MV-4-11 (cell line): ENCODE measurements at regions not wholly inside any gene's neighbourhood (a gene's known extent, or its start where the extent isn't known, plus 50 kb on each side); places are given as distances from the start of the nearest gene placed in this dataset.
A peak's percentile ranks its signal among the peaks of the same experiment; 100 is the strongest.
"Not testable (repeated sequence)": the region's sequence is repeated elsewhere in the genome, so short reads cannot be mapped to it uniquely, and the experiment has no call there.

Experiments
- DNase-seq: peaks from one replicate; lab custom pipeline; 2025; lab: John Stamatoyannopoulos, UW

GRCh38 chr3:150242220-150242936 is 165.7 kb upstream of the TSC22D2 start:
- no peak for DNase-seq

- DNase-seq = no peak
These were observed 167.2 kb upstream of the TSC22D2 start for GRCh38 chr3:150240891-150241290.

GRCh38 chr3:150239766-150240165 is 168.3 kb upstream of the TSC22D2 start:
- no peak for DNase-seq

GRCh38 chr3:150238995-150239619 is 169.0 kb upstream of the TSC22D2 start:
- DNase-seq = no peak

DNA sequence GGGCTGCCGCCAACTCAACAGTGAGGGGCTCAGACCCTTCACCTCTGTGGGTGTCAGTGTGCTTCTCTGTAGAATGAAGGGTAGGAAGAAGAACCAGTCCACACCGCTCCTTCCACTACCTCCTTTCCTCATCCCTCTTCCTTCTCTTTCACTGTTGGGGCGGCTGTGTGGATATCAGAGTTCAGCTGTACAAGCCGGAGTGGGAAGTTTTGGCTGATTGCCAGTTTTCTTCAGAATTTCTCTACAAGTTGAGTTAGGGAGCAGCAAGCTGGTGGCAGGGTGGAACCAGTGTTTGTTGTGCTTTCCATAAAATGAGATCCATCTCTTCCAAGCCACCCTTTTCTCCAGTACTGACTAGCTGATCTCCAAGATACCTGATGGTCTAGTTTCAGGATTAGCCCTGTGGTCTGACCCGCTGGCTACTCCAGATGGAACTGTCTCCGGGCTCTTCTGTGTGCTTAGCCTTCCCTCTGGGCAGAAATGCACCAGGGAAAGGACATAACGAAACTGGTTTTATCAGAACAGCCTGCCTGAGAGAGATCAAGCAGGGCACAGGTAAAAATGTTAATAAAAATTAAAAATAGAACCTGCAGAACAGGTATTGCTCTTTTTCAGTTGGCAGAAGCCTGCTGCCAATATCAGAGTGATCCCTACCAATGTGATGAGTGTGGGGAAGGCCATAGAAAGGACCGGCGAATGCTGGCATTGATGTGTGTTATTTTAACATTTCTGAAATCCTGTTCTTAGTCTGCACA is 169.9 kb upstream of the TSC22D2 start:
- no peak for DNase-seq

DNA sequence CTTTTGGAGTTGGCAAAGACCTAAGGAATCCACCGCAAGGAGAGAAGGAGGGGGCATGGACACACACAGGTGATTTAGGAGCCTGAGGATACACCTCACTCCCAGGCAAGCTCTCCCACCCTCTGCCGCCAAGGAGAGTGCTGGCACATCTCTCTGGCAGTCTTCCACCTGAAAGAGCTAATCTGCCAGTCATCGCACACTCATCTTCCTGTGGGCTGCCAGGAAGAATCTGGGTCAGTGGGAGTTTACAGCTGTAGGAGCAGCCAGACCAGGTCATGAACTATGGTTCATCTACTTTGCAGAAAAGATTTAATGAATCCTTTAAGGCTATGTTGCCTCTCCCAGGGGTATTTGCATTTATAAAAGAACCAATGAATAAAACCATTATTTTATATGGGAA is 170.6 kb upstream of the TSC22D2 start:
- no peak for DNase-seq

DNA sequence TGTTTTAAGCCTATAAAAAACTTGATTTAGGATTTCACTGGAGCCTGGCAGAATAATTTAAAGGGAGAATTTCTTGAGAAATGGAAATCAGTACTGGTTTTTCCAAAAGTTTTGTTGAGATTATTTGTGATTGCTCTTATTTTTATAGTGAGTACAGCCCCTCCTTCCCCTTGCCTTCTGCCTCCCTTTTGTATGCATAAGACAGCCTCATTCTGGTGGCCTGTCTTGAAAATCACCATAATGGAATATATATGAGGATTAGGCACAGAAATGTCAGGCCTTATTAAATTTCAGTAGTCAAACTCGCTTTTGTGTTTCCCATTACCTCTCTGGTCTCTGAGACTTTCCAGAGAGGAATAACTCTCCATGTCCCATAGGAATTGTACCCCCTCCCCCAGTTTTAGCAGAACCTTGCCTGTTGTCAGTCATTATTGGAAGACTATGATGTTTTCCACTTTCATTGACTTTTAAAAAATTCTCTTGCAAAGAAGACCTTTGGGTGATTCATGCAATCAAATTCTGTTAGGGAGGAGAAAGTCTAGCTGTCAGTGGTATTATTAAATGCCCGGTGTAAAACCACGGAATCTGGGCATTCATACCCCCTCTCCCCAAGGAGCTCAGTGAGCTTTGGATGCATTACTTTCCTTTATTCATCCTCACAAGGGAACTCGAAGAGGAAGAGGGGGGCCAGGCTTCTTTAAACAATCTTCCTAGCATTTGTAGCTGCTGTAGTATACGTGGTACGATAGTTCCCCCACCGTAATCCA is 171.6 kb upstream of the TSC22D2 start:
- no peak for DNase-seq

- DNase-seq = no peak
These were observed 172.3 kb upstream of the TSC22D2 start for GRCh38 chr3:150235799-150236198.

DNA sequence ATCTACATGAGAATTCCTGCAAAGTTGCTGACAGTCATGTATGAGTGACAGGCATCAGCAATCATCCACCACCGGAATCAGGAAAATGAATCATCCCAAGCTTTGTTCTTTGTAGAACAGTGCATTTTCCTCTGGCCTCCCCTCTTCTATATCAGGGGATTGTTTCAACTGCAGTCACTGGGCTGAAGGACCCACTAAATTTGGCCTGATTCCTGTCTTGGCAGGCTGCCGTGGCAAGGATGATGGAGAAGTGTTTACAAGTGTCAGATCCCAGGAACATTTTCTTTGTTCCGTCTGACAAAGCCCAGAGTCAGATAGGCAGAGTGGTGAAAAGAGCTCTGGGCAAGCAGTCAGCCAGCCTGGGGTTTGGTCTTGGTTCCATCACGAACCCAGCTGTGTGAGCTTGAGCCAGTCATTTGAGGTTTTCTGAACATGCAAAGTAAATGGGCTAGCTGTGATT is 175.1 kb upstream of the TSC22D2 start:
- no peak for DNase-seq

DNA sequence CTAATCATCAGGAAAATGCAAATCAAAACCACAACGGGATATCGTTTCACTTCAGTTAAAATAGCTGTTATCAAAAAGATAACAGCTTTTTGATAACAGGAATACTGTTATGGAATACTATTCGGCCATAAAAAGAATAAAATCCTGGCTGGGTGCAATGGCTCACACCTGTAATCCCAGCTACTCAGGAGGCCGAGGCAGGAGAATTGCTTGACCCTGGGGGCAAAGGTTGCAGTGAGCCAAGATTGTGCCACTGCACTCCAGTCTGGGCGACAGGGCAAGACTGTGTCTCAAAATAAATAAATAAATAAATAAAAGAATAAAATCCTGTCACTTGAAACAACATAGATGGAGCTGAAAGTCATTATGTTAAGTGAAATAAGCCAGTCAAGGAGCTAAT is 178.1 kb upstream of the TSC22D2 start:
- DNase-seq = no peak

GRCh38 chr3:150228626-150229025 is 179.5 kb upstream of the TSC22D2 start:
- DNase-seq = not testable (repeated sequence)

GRCh38 chr3:150227839-150228238 is 180.3 kb upstream of the TSC22D2 start:
- peak; percentile 40 for DNase-seq

DNA sequence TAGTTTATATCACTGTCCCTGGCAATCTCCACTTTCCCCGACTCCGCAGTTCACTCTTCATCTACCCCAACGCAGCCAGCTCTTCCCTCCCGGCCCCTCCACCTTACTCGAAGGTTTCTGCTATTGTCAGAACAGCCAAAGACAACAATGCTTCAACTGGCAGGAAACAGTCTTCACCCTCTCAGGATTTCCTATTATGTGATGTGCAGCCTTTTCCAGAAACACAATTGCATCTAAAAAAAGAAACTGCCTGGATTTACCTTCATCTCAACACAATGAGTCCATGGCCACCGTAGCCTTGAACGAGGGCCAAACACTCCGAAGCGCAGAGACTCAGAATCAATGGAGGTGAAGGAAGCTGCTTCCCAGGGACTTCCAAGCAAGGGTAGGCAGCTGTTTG is 182.1 kb upstream of the TSC22D2 start:
- DNase-seq = no peak

DNA sequence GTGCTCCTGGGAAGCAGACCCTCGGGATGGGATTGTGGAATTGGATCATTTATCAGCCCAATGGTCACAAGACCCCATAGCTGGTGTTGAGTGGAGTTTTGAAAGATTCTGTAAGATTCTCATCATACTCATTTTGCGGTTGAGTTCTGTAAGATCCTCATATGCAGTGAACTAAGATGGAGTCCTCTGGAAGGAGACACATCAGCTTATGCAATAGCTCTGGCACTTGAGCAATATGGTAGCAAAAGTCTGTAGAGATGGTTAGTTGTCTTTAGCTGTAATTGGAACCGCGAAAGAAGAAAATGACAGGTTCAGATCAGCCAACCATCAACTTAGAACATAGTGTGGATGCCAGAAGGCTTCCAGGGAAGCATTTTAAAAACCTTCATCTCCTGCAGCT is 184.5 kb upstream of the TSC22D2 start:
- DNase-seq = peak; percentile 79

- DNase-seq = peak; percentile 26
These were observed 185.2 kb upstream of the TSC22D2 start for GRCh38 chr3:150222691-150223489.

DNA sequence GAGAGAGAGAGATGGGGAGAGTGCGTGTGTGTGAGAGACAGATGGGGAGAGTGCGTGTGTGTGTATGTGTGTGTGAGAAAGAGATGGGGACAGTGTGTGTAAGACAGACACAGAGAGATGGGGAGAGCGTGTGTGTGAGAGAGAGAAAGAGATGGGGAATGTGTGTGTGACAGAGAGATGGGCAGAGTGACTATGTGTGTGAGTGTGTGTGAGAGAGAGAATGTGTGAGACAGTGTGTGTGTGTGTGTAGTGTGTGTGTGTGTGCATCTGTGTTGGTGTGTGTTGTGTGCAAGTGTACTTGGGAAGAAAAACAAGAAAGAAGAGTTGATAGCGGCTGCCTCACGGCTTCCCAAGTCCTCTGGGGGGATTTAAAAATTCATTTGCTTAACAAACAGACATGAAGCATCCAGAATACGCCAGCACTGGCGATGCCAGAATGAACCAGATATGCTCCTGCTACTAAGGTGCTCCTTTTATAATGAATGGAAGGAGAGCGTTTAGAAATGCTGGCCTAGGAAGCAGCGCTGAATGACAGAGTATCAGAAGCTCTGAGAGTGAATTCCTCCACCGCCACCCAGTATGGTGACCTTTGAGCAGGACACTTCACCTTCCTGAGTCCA is 186.1 kb upstream of the TSC22D2 start:
- DNase-seq = no peak

- no peak for DNase-seq
These were observed 187.3 kb upstream of the TSC22D2 start for GRCh38 chr3:150220799-150221198.

GRCh38 chr3:150220041-150220440 is 188.1 kb upstream of the TSC22D2 start:
- DNase-seq = peak; percentile 68

GRCh38 chr3:150218841-150219240 is 189.3 kb upstream of the TSC22D2 start:
- DNase-seq = no peak

DNA sequence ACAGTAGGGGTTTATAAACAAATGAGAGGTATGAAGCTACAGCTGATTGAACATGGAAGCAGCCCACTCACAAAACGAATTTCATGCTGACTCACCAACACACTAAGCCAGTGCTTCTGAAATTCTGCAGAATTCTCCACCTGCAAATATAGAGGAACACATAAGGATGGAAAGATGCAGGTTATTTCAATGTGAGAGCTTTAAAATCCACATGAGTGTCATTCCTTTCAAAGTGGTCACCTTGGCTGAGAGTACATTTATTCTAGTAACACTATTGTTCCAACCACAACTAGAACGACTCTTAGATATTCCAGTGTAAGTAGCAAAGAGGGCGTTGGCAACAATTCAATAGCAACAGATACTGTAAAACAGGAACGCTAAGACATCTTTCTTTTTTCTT is 189.9 kb upstream of the TSC22D2 start:
- no peak for DNase-seq

DNA sequence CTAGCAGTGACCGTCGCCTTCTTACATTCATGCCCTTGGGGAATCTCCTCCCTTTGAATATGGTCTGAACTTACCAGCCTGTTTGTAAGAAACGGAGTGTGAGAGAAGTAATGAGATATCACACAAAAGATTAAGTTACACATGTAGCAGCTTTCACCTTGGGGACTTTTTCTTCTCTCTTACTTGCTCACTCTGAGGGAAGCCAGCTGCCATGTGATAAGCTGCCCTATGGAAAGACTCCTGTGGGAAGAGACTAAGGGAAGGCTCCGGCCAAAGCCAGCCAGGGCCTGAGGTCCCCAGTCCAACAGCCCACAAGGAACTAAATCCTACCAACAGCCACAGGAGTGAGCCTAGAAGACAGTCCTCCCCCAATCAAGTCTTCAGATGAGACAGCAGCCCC is 190.4 kb upstream of the TSC22D2 start:
- no peak for DNase-seq
